ENCODE measurements at regions not wholly inside any gene's neighbourhood (a gene's known extent, or its start where the extent isn't known, plus 50 kb on each side); places are given as distances from the start of the nearest gene placed in this dataset.

DNA sequence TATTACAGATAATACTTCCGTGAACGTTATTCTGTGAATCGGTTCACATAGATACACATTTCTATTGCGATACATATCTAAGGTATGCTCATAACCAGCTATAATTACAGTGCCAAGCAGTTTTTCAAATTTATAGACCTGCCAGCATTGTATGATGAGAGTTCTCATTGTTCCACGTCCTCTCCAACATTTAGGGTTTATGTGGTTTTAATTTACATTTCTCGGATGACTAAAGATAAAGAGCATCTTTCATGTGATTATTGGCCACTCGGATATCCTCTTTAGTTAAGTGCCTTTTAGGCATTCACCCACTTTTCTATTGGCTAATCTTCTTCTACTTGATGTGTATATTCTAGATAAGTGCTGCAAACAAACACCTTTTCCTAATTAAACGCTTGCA lies 134.7 kb upstream of the CCDC54 start:
- Mint-ChIP-seq H3K4me3 (ENCODE audit: unreplicated experiment) (peak overlapping the region; percentile 99), H3K4me1 (ENCODE audit: insufficient read depth, unreplicated experiment) (peaks cover 39% of the 10 kb centered on the region), H3K27ac (ENCODE audit: low read depth, unreplicated experiment) (peak overlapping the region; percentile 94), H3K9me3 (ENCODE audit: unreplicated experiment) (no peaks in the 10 kb centered on the region), H3K36me3 (ENCODE audit: insufficient read depth, unreplicated experiment) (peaks cover 52% of the 10 kb centered on the region), H3K27me3 (ENCODE audit: insufficient read depth, unreplicated experiment) (no peaks in the 10 kb centered on the region)
- BruUV-seq (replicated peaks), result no TSS peak
- ChIA-PET POLR2A (interaction anchor here (0.7 to 3.1 kb wide), 7 partner anchors 8 to 187 kb away, joined by 3 to 68 read pairs (median 4); no protein-coding TSS in a partner anchor), CTCF (interaction anchor here (0.6 to 1.6 kb wide), 4 partner anchors 30 to 282 kb away, joined by 3 to 8 read pairs (median 5); no protein-coding TSS in a partner anchor)
- intact Hi-C loops (cut with micrococcal nuclease), result loop anchor here (1.0 kb wide), 1 partner anchor 282 kb away; no protein-coding TSS in a partner anchor
- DNase-seq (ENCODE audit: unreplicated experiment), result no peak
- no peak for TF ChIP-seq CTCF (IDR thresholded peaks at IDR 0.05; ENCODE audit: unreplicated experiment)

DNA sequence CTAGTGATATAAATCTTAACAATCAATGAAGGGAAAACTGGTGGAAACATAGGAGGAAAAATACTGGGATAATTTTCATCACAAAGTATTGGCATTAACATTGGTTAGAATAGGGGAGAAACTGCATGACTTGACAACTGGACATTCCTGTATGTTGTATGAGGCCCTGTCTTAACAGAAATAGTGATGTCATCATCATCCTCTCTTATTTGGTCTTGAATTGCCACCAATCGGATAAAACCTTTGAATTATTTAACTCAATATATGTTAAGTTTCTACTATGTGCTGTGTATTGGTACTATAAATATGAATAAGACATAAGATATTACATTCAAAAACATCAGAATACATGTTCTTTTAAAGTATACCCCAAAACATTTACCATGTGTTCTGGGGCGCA lies 130.1 kb upstream of the CCDC54 start:
- CTCF ChIA-PET, result interaction anchor here (1.0 to 1.3 kb wide), 2 partner anchors 24 to 175 kb away, joined by 3 to 6 read pairs; no protein-coding TSS in a partner anchor
- DNase-seq (ENCODE audit: unreplicated experiment), result no peak
- Mint-ChIP-seq H3K9me3 (ENCODE audit: unreplicated experiment) (no peaks in the 10 kb centered on the region), H3K27ac (ENCODE audit: low read depth, unreplicated experiment) (no peak overlapping the region), H3K4me1 (ENCODE audit: insufficient read depth, unreplicated experiment) (peaks cover 24% of the 10 kb centered on the region), H3K4me3 (ENCODE audit: unreplicated experiment) (no peak overlapping the region), H3K27me3 (ENCODE audit: insufficient read depth, unreplicated experiment) (no peaks in the 10 kb centered on the region), H3K36me3 (ENCODE audit: insufficient read depth, unreplicated experiment) (peaks cover 95% of the 10 kb centered on the region)
- no peak for TF ChIP-seq CTCF (IDR thresholded peaks at IDR 0.05; ENCODE audit: unreplicated experiment)
- BruUV-seq (replicated peaks), result no TSS peak
- POLR2A ChIA-PET, result interaction anchor here (1.6 kb wide), 1 partner anchor 8 kb away, joined by 5 read pairs; no protein-coding TSS in a partner anchor
- intact Hi-C loops (cut with micrococcal nuclease), result no loop called here

DNA sequence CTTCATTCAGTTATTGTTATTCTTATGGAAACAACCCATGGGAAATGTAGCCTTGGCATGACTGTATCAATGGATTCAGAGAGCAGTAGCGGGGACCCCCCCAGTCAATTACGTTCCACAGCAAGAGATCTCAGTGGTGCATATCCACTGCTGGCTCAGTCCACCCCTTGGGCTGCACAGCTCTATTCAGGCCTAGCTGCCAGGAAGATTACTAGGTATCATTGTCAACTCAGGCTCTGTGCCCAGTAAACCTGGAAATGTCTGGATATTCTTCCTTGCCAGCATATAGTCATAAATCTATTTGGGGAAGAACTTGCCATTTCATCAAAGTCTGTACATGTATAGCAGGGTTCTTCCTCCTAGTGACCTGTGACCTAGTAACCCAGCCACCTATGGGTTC lies 128.1 kb upstream of the CCDC54 start:
- Mint-ChIP-seq H3K27me3 (ENCODE audit: insufficient read depth, unreplicated experiment) (no peaks in the 10 kb centered on the region), H3K4me1 (ENCODE audit: insufficient read depth, unreplicated experiment) (peaks cover 6% of the 10 kb centered on the region), H3K27ac (ENCODE audit: low read depth, unreplicated experiment) (no peak overlapping the region), H3K36me3 (ENCODE audit: insufficient read depth, unreplicated experiment) (peaks cover 90% of the 10 kb centered on the region), H3K4me3 (ENCODE audit: unreplicated experiment) (no peak overlapping the region), H3K9me3 (ENCODE audit: unreplicated experiment) (no peaks in the 10 kb centered on the region)
- no TSS peak for BruUV-seq (replicated peaks)
- no peak for TF ChIP-seq CTCF (IDR thresholded peaks at IDR 0.05; ENCODE audit: unreplicated experiment)
- POLR2A ChIA-PET, result interaction anchor here (0.7 kb wide), 1 partner anchor 37 kb away, joined by 3 read pairs; no protein-coding TSS in a partner anchor
- DNase-seq (ENCODE audit: unreplicated experiment), result no peak
- CTCF ChIA-PET, result interaction anchor here (0.6 to 0.9 kb wide), 3 partner anchors 13 to 492 kb away, joined by 3 to 4 read pairs (median 4); no protein-coding TSS in a partner anchor
- intact Hi-C loops (cut with micrococcal nuclease), result no loop called here

- Mint-ChIP-seq H3K4me3 (ENCODE audit: unreplicated experiment) (no peak overlapping the region), H3K4me1 (ENCODE audit: insufficient read depth, unreplicated experiment) (no peaks in the 10 kb centered on the region), H3K27ac (ENCODE audit: low read depth, unreplicated experiment) (no peak overlapping the region), H3K36me3 (ENCODE audit: insufficient read depth, unreplicated experiment) (peaks cover 80% of the 10 kb centered on the region), H3K9me3 (ENCODE audit: unreplicated experiment) (no peaks in the 10 kb centered on the region), H3K27me3 (ENCODE audit: insufficient read depth, unreplicated experiment) (no peaks in the 10 kb centered on the region)
- ChIA-PET CTCF (no interaction called here), POLR2A (interaction anchor here (1.4 kb wide), 1 partner anchor 16 kb away, joined by 3 read pairs; no protein-coding TSS in a partner anchor)
- no TSS peak for BruUV-seq (replicated peaks)
- TF ChIP-seq CTCF (IDR thresholded peaks at IDR 0.05; ENCODE audit: unreplicated experiment), result no peak
- no peak for DNase-seq (ENCODE audit: unreplicated experiment)
- intact Hi-C loops (cut with micrococcal nuclease), result no loop called here
Measured at GRCh38 chr3:107250221-107250620, 127.0 kb upstream of the CCDC54 start.
